ENCODE measurements at regions not wholly inside any gene's neighbourhood (a gene's known extent, or its start where the extent isn't known, plus 50 kb on each side); places are given as distances from the start of the nearest gene placed in this dataset.

DNA sequence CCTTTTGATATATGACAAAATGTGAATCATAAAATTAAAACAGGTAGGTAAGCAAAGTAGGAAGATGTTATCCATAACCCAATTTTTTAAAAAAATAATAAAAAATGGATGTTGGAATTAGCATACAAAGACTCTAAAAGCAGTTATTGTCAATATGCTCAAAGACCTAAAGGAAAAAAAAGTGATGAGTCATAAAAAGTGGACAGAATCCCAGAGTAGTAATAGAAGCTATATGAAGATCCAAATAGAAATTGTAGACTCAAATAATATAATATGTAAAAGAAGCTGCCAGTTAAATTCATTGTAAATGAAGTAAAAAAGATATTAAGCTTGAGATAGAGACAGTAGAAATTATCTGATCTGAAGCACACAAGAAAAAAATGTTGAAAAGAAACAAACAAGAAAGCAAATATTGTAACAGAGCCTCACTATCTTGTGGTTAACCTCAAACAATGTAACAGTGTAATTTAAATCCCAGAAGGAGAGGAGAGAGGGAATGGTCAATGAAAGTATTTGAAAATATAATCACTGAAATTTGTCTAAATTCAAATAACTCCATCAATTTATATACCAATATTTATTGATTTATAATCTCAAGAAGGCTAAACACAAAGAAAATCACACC lies 773.4 kb upstream of the RAG2 start:
- Histone ChIP-seq H3K4me2 (ENCODE audit: low read length) (no peak overlapping the region), H3K4me3 (ENCODE audit: low read depth, low read length) (no peak overlapping the region), H3K36me3 (ENCODE audit: control insufficient read depth, insufficient read depth, low read length) (no peaks in the 10 kb centered on the region), H3K79me2 (no peaks in the 10 kb centered on the region), H3K4me1 (no peaks in the 10 kb centered on the region), H3K27ac (no peak overlapping the region), H2AFZ (no peak overlapping the region), H3K9me3 (ENCODE audit: control insufficient read depth, low read length) (no peaks in the 10 kb centered on the region), H3K9ac (no peak overlapping the region), H3K27me3 (ENCODE audit: control insufficient read depth, insufficient read depth, low read length) (no peaks in the 10 kb centered on the region)
- TF ChIP-seq, protein P1, sequence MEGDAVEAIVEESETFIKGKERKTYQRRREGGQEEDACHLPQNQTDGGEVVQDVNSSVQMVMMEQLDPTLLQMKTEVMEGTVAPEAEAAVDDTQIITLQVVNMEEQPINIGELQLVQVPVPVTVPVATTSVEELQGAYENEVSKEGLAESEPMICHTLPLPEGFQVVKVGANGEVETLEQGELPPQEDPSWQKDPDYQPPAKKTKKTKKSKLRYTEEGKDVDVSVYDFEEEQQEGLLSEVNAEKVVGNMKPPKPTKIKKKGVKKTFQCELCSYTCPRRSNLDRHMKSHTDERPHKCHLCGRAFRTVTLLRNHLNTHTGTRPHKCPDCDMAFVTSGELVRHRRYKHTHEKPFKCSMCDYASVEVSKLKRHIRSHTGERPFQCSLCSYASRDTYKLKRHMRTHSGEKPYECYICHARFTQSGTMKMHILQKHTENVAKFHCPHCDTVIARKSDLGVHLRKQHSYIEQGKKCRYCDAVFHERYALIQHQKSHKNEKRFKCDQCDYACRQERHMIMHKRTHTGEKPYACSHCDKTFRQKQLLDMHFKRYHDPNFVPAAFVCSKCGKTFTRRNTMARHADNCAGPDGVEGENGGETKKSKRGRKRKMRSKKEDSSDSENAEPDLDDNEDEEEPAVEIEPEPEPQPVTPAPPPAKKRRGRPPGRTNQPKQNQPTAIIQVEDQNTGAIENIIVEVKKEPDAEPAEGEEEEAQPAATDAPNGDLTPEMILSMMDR (IDR thresholded peaks at IDR 0.05), result no peak

DNA sequence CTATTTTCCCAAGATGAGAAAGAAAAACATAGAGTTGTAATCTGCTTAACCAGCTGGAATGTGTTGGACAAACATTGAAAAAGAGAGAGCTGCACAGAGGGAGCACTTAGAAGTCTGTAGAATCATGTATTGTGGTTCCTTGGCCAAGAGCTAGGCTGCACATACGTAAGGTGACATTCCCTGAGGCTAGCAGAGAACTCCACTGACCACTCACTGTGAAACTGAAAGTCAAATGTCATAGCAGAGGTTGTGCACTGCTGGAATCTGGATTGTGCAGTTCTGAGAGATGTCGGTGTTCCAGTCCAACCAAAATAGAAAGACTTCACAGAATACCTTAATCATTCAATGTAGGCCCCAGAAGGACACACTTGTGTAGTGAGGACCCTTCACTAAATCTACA lies 772.8 kb upstream of the RAG2 start:
- Histone ChIP-seq H3K4me3 (ENCODE audit: low read depth, low read length) (no peak overlapping the region), H3K36me3 (ENCODE audit: control insufficient read depth, insufficient read depth, low read length) (no peaks in the 10 kb centered on the region), H3K9me3 (ENCODE audit: control insufficient read depth, low read length) (no peaks in the 10 kb centered on the region), H3K79me2 (no peaks in the 10 kb centered on the region), H2AFZ (no peak overlapping the region), H3K4me2 (ENCODE audit: low read length) (no peak overlapping the region), H3K4me1 (no peaks in the 10 kb centered on the region), H3K27ac (no peak overlapping the region), H3K9ac (no peak overlapping the region), H3K27me3 (ENCODE audit: control insufficient read depth, insufficient read depth, low read length) (no peaks in the 10 kb centered on the region)
- TF ChIP-seq, protein P1 (IDR thresholded peaks at IDR 0.05), result no peak

DNA sequence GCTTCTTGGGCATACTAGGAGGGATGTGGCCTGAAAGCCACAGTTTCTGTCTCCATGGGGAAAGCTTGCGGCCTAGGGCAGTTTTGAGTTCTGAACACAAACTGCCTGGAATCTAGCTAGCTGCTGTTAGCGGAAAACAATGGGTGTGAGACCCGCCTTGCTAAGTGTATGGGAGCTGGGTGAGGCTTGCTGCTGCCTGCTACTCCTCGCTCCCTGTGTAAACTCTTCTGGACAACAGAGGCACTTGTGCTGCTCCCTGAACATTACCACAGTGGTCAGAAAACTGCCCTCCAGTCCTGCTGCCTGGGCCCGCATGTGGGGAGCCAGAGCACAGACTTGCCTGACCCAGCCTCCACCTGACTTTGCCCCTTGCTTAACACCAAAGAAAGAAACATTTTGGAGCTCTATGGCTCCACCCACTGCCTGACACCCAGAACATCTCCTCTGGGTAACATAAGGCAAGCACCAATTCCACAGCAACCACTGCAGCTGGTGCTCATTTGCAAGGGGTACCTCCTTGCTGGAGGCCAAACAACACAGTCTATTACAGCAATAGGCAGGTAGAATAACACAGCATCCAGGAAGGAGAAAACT lies 766.3 kb upstream of the RAG2 start:
- no peaks in the 10 kb centered on the region for H3K79me2 ChIP-seq
- H2AFZ ChIP-seq, result no peak overlapping the region
- TF ChIP-seq, protein P1 (IDR thresholded peaks at IDR 0.05), result no peak
- no peak overlapping the region for H3K4me3 ChIP-seq (ENCODE audit: low read depth, low read length)
- no peak overlapping the region for H3K9ac ChIP-seq
- no peak overlapping the region for H3K4me2 ChIP-seq (ENCODE audit: low read length)
- H3K4me1 ChIP-seq, result no peaks in the 10 kb centered on the region
- no peaks in the 10 kb centered on the region for H3K9me3 ChIP-seq (ENCODE audit: control insufficient read depth, low read length)
- H3K27me3 ChIP-seq (ENCODE audit: control insufficient read depth, insufficient read depth, low read length), result no peaks in the 10 kb centered on the region
- H3K36me3 ChIP-seq (ENCODE audit: control insufficient read depth, insufficient read depth, low read length), result no peaks in the 10 kb centered on the region
- H3K27ac ChIP-seq, result no peak overlapping the region

DNA sequence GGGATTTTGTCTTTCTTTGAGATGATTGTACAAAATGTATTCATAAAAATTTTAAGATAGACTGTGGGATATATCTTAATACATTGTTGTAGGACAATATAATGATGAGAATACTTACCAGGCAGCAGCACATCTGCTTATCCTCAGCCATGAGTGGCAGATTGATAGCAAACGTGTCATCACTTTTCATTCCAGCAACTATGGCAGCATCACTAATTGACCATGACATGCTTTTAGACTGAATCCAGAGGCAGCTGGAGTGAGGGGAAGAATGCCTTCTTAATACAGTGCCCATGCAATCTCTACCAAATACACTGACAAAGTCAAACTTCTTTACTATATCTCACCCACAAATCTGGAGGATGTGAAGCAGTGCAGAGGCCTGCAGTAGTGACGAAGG lies 755.2 kb upstream of the RAG2 start:
- Histone ChIP-seq H3K36me3 (ENCODE audit: control insufficient read depth, insufficient read depth, low read length) (no peaks in the 10 kb centered on the region), H3K9me3 (ENCODE audit: control insufficient read depth, low read length) (no peaks in the 10 kb centered on the region), H3K27me3 (ENCODE audit: control insufficient read depth, insufficient read depth, low read length) (no peaks in the 10 kb centered on the region), H3K9ac (no peak overlapping the region), H3K4me2 (ENCODE audit: low read length) (no peak overlapping the region), H3K27ac (no peak overlapping the region), H2AFZ (no peak overlapping the region), H3K79me2 (no peaks in the 10 kb centered on the region), H3K4me1 (no peaks in the 10 kb centered on the region), H3K4me3 (ENCODE audit: low read depth, low read length) (no peak overlapping the region)
- TF ChIP-seq, protein P1 (IDR thresholded peaks at IDR 0.05), result no peak

DNA sequence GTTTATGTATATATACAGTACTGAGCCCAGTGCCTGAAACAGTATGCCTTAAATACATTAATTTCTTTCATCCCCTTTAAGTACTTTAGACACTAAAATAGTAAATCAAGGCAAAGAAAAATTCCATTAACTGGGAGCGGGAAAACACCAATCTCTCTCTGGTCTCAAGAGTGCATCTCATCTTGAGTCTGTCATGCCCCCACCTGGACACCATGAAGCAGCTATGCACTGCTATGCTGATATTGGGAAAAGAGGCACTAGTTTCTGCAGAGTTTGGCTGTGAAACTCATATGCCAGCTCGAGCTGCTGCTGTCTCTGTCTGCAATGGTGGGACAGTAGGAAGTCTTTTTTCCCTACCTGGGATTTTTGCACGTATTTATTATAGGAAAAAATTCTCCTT lies 754.4 kb upstream of the RAG2 start:
- no peak overlapping the region for H3K4me3 ChIP-seq (ENCODE audit: low read depth, low read length)

More for the DNA sequence above, 754.4 kb upstream of the RAG2 start:
- H3K27ac ChIP-seq, result no peak overlapping the region
- no peak overlapping the region for H3K4me2 ChIP-seq (ENCODE audit: low read length)
- no peaks in the 10 kb centered on the region for H3K4me1 ChIP-seq
- H3K9ac ChIP-seq, result no peak overlapping the region
- H3K79me2 ChIP-seq, result no peaks in the 10 kb centered on the region
- no peak overlapping the region for H2AFZ ChIP-seq
- no peaks in the 10 kb centered on the region for H3K9me3 ChIP-seq (ENCODE audit: control insufficient read depth, low read length)
- no peaks in the 10 kb centered on the region for H3K36me3 ChIP-seq (ENCODE audit: control insufficient read depth, insufficient read depth, low read length)
- TF ChIP-seq, protein P1 (IDR thresholded peaks at IDR 0.05), result no peak
- H3K27me3 ChIP-seq (ENCODE audit: control insufficient read depth, insufficient read depth, low read length), result no peaks in the 10 kb centered on the region
